GM21381 (cell line): ENCODE measurements at regions not wholly inside any gene's neighbourhood (a gene's known extent, or its start where the extent isn't known, plus 50 kb on each side); places are given as distances from the start of the nearest gene placed in this dataset.

Experiments used
- ATAC-seq: cut with Tn5 transposase; IDR thresholded peaks from one replicate; pipeline ENCODE4 v1.9.1; 2021; ENCODE audit warnings: mild to moderate bottlenecking, moderate library complexity; ENCODE audit not compliant: unreplicated experiment

GRCh38 chr6:15852289-15852688 lies 189.5 kb upstream of the DTNBP1 start:
- no peak for ATAC-seq

GRCh38 chr6:15849395-15849794 lies 186.6 kb upstream of the DTNBP1 start:
- no peak for ATAC-seq

- no peak for ATAC-seq
Measured at GRCh38 chr6:15845492-15845891, 182.7 kb upstream of the DTNBP1 start.

- no peak for ATAC-seq
Measured at GRCh38 chr6:15843764-15844163, 180.9 kb upstream of the DTNBP1 start.

- ATAC-seq, result no peak
Measured at GRCh38 chr6:15843226-15843625, 180.4 kb upstream of the DTNBP1 start.

GRCh38 chr6:15842727-15843117 lies 179.9 kb upstream of the DTNBP1 start:
- no peak for ATAC-seq

GRCh38 chr6:15841937-15842726 lies 179.3 kb upstream of the DTNBP1 start:
- ATAC-seq, result no peak

GRCh38 chr6:15839969-15840541 lies 177.2 kb upstream of the DTNBP1 start:
- no peak for ATAC-seq

- ATAC-seq, result no peak
Measured at GRCh38 chr6:15837205-15837604, 174.4 kb upstream of the DTNBP1 start.

- no peak for ATAC-seq
Measured at GRCh38 chr6:15832841-15833240, 170.0 kb upstream of the DTNBP1 start.

GRCh38 chr6:15829156-15829555 lies 166.3 kb upstream of the DTNBP1 start:
- no peak for ATAC-seq

GRCh38 chr6:15827496-15828255 lies 164.8 kb upstream of the DTNBP1 start:
- no peak for ATAC-seq

- ATAC-seq, result no peak
Measured at GRCh38 chr6:15826814-15827318, 164.0 kb upstream of the DTNBP1 start.

GRCh38 chr6:15825332-15825930 lies 162.6 kb upstream of the DTNBP1 start:
- no peak for ATAC-seq

- no peak for ATAC-seq
Measured at GRCh38 chr6:15824811-15825210, 162.0 kb upstream of the DTNBP1 start.

GRCh38 chr6:15823838-15824414 lies 161.1 kb upstream of the DTNBP1 start:
- no peak for ATAC-seq

GRCh38 chr6:15822835-15823234 lies 160.0 kb upstream of the DTNBP1 start:
- ATAC-seq, result no peak

- ATAC-seq, result no peak
Measured at GRCh38 chr6:15819841-15820240, 157.0 kb upstream of the DTNBP1 start.

GRCh38 chr6:15819226-15819625 lies 156.4 kb upstream of the DTNBP1 start:
- no peak for ATAC-seq

GRCh38 chr6:15818491-15818890 lies 155.7 kb upstream of the DTNBP1 start:
- ATAC-seq, result no peak

GRCh38 chr6:15818044-15818443 lies 155.2 kb upstream of the DTNBP1 start:
- no peak for ATAC-seq
